Spinal cord (tissue), 9 donors: ENCODE measurements at regions not wholly inside any gene's neighbourhood (a gene's known extent, or its start where the extent isn't known, plus 50 kb on each side); places are given as distances from the start of the nearest gene placed in this dataset.

Experiments
- DNase-seq, 6 donors: peaks; one replicate each; pipeline versions ENCODE4 v3.0.0 to v3.0.0-alpha.2; 2013 to 2015; ENCODE audit warnings: low spot score in 6 of 6, low read depth in 4 of 6
- H3K27ac ChIP-seq: one replicate; pipeline ENCODE4 v1.5.1; 2013; ENCODE audit warnings: low read depth, low read length, control low read depth
- H3K27me3 ChIP-seq: one replicate; pipeline ENCODE4 v1.6.1; 2013; ENCODE audit warnings: low read length; ENCODE audit not compliant: control insufficient read depth, insufficient read depth
- H3K36me3 ChIP-seq: one replicate; pipeline ENCODE4 v1.6.1; 2013; ENCODE audit warnings: low read length; ENCODE audit not compliant: control insufficient read depth, insufficient read depth
- H3K4me1 ChIP-seq: one replicate; pipeline ENCODE4 v1.6.1; 2013; ENCODE audit warnings: low read length; ENCODE audit not compliant: control insufficient read depth, insufficient read depth
- H3K4me3 ChIP-seq: one replicate; pipeline ENCODE4 v1.5.1; 2013; ENCODE audit warnings: low read depth, low read length, control low read depth
- H3K9me3 ChIP-seq: one replicate; pipeline ENCODE4 v1.6.1; 2013; ENCODE audit warnings: low read length; ENCODE audit not compliant: control insufficient read depth, insufficient read depth
- WGBS: methylation state at CpG from one replicate; pipeline ENCODE4 v1.1.5; 2013; ENCODE audit warnings: missing lambda C conversion rate; ENCODE audit not compliant: insufficient coverage; 5-methylcytosine and 5-hydroxymethylcytosine counted together
- donor health status: healthy.

DNA sequence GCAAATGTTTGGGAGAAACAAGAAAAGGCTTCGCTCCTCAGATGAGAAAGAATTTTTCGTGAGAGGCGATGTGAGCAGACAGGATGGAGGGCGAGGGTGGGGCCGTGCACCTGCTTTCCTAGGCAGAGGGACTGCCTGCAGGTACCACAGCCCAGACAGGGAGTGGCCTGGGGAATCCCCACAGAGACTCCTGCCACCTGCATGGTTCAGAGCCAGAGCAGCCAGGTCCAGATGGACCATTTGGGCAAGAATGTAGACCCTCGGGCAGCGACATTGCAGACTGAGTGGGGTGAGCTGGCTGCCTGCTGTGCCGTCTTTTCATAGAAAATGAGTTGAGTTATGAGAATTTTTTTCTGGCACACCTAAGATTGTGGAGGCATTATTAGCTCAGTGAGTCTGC, 216.8 kb downstream of the SNX10 start:
- Histone ChIP-seq H3K27me3 (peaks cover 5% of the 10 kb centered on the region), H3K27ac (no peak overlapping the region), H3K4me1 (peaks cover 12% of the 10 kb centered on the region), H3K4me3 (no peak overlapping the region), H3K9me3 (no peaks in the 10 kb centered on the region), H3K36me3 (no peaks in the 10 kb centered on the region)
- DNase-seq: no peak
- WGBS: 77% methylated on average over 8 of the region's 8 CpGs

DNA sequence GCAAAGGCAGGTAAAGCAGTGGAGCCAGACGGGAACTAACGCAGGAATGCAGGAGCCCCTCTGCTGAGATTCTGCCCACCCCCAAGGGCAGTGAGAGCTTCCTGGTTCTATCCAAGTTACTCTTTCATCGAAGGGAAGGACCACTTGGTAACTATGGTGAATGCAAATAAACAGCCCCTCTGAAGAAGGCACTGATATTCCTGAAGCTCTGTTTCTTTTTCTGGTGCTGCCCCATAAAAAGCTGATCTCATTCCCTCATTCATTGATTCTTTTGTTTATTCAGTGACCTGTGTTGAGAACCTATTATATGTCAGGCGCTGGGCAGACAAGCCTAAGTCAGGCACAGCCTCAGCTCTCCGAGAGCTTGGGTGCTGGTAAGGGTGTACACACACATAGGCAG, 217.3 kb downstream of the SNX10 start:
- WGBS: 46% methylated on average over 2 of the region's 5 CpGs
- DNase-seq: peak in 1 of 6 donors; percentile 29

DNA sequence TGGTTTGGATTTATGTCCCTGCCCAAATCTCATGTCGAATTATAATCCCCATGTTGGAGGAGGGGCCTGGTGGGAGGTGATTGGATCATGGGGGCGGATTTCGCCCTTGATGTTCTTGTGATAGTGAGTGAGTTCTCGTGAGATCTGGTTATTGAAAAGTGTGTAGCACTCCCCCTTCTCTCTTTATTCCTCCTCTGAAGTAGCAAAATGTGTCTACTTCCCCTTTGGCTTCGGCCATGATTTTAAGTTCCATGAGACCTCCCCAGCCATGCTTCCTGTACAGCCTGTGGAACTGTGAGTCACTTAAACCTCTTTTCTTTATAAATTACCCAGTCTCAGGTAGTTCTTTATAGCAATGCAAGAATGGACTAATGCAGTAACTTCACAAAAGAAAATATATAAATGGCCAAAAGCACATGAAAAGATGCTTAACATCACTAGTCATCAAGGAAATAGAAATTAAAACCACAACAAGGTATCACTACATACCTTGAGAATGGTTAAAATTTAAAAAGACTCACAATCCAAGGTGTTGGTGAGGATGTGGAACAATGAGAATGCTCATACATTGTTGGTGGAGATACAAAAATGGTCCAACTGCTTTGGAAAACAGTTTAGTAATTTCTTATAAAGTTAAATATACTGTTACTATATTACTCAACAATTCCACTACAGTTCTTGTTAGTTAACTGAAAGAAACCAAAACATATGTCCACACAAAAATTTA, 218.7 kb downstream of the SNX10 start:
- Histone ChIP-seq H3K4me1 (peaks cover 14% of the 10 kb centered on the region), H3K9me3 (no peaks in the 10 kb centered on the region), H3K27ac (no peak overlapping the region), H3K36me3 (no peaks in the 10 kb centered on the region), H3K4me3 (no peak overlapping the region), H3K27me3 (no peaks in the 10 kb centered on the region)
- no peak for DNase-seq
- WGBS: no CpG with 5 or more reads among the region's 5 CpGs

More for the DNA sequence above, 217.3 kb downstream of the SNX10 start:
- Histone ChIP-seq H3K4me3 (no peak overlapping the region), H3K27me3 (peaks cover 5% of the 10 kb centered on the region), H3K36me3 (no peaks in the 10 kb centered on the region), H3K4me1 (peaks cover 12% of the 10 kb centered on the region), H3K9me3 (no peaks in the 10 kb centered on the region), H3K27ac (no peak overlapping the region)

DNA sequence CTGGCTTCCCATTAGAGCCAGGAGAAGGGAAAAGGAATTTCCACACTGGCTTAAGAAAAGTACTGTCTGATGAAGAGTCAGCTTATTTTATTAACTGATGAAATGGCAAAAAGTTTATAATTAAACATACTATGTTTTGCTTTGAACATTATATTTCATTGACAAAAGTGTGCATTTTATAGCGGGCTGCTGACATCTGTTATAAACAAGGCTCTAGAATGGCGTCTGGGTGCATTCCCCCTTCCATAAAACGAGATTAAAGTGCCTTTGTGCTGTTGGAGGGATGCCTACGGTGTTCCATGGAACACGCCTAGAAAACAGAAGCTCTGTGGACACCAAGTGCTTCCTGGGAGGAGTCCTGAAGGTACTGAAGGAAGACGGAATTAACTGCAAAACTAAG, 220.2 kb downstream of the SNX10 start:
- Histone ChIP-seq H3K4me1 (peaks cover 17% of the 10 kb centered on the region), H3K4me3 (no peak overlapping the region), H3K9me3 (no peaks in the 10 kb centered on the region), H3K36me3 (no peaks in the 10 kb centered on the region), H3K27me3 (no peaks in the 10 kb centered on the region), H3K27ac (no peak overlapping the region)
- no peak for DNase-seq
- WGBS: no CpG with 5 or more reads among the region's 6 CpGs

DNA sequence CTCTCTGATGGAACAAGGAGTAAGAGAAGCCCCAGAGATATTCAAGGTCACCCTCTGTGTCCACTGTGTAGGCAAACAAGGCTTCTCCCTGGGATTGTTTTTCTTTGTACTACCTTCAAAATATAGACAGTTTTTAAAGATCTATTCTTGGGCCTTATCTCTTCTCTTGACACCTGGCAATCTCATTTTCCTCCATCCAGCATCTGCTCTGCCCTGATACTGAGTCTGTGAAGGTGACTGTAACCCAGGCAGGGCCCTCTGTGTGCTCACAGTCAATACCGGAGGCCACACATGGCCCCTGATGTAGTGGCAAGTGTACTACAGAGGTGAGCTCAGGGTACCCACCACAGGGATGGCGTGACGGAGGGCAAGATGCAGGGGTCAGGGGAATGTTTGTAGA, 221.1 kb downstream of the SNX10 start:
- H3K27ac ChIP-seq: no peak overlapping the region
- H3K4me1 ChIP-seq: peaks cover 12% of the 10 kb centered on the region
- H3K4me3 ChIP-seq: no peak overlapping the region
- H3K9me3 ChIP-seq: no peaks in the 10 kb centered on the region
- DNase-seq: no peak
- WGBS: 100% methylated on average over 3 of the region's 3 CpGs
- H3K36me3 ChIP-seq: no peaks in the 10 kb centered on the region
- H3K27me3 ChIP-seq: no peaks in the 10 kb centered on the region

DNA sequence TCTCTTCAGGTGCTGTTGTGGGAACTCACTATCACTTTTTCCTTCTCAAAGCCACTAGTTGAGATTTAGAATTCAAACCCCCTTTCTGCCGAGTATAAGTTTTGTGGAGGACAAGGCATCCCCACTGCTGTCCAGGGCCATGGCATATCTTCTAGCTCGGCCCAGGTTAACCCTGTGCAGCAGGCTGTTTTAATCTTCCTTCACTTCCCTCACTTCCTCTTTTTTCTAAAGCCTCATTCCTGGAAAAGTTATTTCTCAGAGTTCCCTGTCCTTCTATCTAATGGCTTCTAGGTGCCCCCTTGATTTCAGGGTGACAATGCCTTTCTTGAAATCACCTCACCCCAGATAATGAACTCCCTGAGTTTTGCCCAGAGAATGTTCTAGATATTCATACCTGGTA, 222.3 kb downstream of the SNX10 start:
- Histone ChIP-seq H3K4me1 (peaks cover 5% of the 10 kb centered on the region), H3K27ac (no peak overlapping the region), H3K4me3 (no peak overlapping the region), H3K27me3 (no peaks in the 10 kb centered on the region), H3K36me3 (no peaks in the 10 kb centered on the region), H3K9me3 (no peaks in the 10 kb centered on the region)
- 100% methylated on average over 2 of the region's 2 CpGs for WGBS
- DNase-seq: no peak

DNA sequence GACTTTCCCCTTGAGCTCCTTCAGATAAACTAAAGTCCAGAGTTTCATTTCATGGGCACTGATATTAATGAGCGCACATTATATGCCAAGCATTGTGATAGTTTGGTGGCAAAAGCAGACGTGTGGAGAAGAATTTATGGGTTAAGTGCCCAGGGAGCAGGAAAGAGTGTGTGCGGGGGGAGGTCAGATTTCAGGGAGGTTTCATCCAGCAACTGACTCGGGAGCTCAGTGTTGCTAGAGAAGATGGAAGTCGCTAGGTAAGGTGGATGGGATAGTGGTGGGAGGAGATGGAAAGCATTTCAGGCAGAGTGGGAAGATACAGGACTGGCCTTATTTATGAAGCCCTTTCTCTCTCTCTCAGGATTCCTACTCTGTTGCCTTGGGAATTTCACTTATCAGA, 223.0 kb downstream of the SNX10 start:
- Histone ChIP-seq H3K9me3 (no peaks in the 10 kb centered on the region), H3K36me3 (no peaks in the 10 kb centered on the region), H3K27ac (no peak overlapping the region), H3K4me3 (no peak overlapping the region), H3K27me3 (no peaks in the 10 kb centered on the region), H3K4me1 (peaks cover 5% of the 10 kb centered on the region)
- no peak for DNase-seq
- WGBS: 72% methylated on average over 5 of the region's 5 CpGs

DNA sequence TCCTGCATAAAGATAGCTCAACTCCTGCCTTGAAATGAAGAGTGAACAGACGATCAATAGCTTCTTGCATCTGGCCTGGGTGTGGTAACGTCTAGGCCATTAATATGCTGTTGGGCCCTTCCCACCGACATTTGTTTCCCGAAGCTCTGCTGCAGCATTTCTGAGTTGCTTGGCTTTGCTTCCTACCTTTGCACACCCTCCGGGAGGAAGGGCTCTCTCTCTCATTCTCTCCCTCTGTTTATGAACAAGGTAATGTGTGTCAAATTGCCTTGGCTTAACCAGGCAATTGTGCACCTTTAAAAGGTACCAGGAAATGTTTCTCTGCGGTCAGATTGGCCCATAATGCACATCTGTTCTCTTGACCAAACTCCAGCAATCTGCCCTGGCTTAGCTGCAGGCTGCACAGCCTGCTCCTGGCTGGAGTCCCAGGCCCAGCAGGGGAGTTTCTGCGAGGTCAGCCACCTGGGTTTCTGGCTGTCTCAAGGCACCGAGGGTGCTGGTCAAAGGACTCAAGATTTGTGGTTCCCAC, 223.7 kb downstream of the SNX10 start:
- DNase-seq: peak in 2 of 6 donors; percentile 49 to 69
- WGBS: 36% methylated on average over 4 of the region's 8 CpGs
- peaks cover 5% of the 10 kb centered on the region for H3K4me1 ChIP-seq
- H3K27me3 ChIP-seq: no peaks in the 10 kb centered on the region
- H3K9me3 ChIP-seq: no peaks in the 10 kb centered on the region
- H3K4me3 ChIP-seq: no peak overlapping the region
- H3K36me3 ChIP-seq: no peaks in the 10 kb centered on the region
- H3K27ac ChIP-seq: no peak overlapping the region

DNA sequence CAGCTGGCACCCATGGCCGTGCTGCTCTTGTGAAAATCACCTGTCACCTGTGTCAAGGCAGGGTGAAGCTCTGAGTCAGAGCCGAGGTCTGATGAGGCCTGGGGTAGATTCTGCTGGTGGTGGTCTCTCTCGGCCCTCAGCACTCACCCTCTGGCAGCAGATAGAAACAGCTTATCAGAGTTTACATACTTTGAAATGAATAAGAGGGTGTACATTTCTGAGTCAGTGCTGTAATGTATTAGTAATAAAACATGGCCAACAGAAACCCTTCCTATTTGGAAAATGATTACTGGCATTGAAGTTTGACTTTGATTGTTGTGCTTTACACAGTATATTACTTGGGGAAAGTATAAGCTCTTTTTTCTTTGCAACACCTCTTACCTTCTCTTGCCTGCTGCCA, 228.8 kb downstream of the SNX10 start:
- 94% methylated on average over 2 of the region's 3 CpGs for WGBS
- Histone ChIP-seq H3K4me3 (no peak overlapping the region), H3K27me3 (no peaks in the 10 kb centered on the region), H3K27ac (no peak overlapping the region), H3K9me3 (no peaks in the 10 kb centered on the region), H3K4me1 (peaks cover 2% of the 10 kb centered on the region), H3K36me3 (no peaks in the 10 kb centered on the region)
- no peak for DNase-seq

DNA sequence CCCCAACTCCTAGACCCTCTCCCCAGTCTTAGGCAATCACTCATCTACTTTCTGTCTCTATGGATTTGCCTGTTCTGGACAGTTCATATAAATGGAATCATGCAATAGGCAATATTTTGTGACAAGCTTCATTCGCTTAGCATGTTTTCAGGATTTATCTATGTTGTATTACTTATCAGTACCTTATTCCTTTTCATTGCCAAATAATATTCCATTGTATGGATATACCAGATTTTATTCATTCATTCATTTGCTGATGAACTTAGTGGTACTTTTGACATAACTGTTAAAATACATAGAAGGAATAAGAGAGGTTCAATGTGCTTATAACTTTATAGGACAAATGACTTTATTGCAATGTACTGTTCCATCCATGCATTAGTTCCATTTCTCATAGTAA, 231.0 kb downstream of the SNX10 start:
- no peaks in the 10 kb centered on the region for H3K27me3 ChIP-seq
- no peak overlapping the region for H3K4me3 ChIP-seq
- no peak overlapping the region for H3K27ac ChIP-seq
- no peak for DNase-seq
- no CpG with 5 or more reads among the region's 1 CpG for WGBS
- no peaks in the 10 kb centered on the region for H3K9me3 ChIP-seq
- H3K4me1 ChIP-seq: peaks cover 4% of the 10 kb centered on the region
- H3K36me3 ChIP-seq: no peaks in the 10 kb centered on the region
